HepG2 (cell line): ENCODE measurements at regions not wholly inside any gene's neighbourhood (a gene's known extent, or its start where the extent isn't known, plus 50 kb on each side); places are given as distances from the start of the nearest gene placed in this dataset.

Source experiments
- ATAC-seq: fragments of 200-7000 bp; cut with Tn5 transposase; 3 replicates; pipeline ENCODE4 v1.9.1; 2020; ENCODE audit warnings: mild to moderate bottlenecking, moderate library complexity
- BruUV-seq: library from RNA; stranded (reverse); fragments of 400-500 nt; replicated peaks from 2 replicates; lab custom pipeline; 2021; lab: Mats Ljungman, UMichigan
- CTCF ChIA-PET: fragments of 300-600 bp; formaldehyde crosslinking; extraction: SDS; loops from one replicate; lab custom pipeline; 2021; ENCODE audit warnings: low total read pairs, inconsistent platforms, low intra/inter-chr PET ratio; lab: Yijun Ruan, JAX
- POLR2A ChIA-PET: fragments of 350-600 bp; sonication (Branson Sonifier 250); formaldehyde crosslinking; loops from one replicate; lab custom pipeline; 2020; ENCODE audit warnings: antibody characterized with exemption, inconsistent platforms; lab: Yijun Ruan, JAX
- DNase-seq: peaks from one replicate; pipeline ENCODE4 v3.0.0-alpha.2; 2015; ENCODE audit warnings: low spot score
- FAIRE-seq: peaks from 3 replicates; lab custom pipeline; 2011; peaks lifted over from hg19 to GRCh38; lab: Jason Lieb, UNC
- H2AFZ ChIP-seq: one replicate; pipeline ENCODE4 v1.6.1; 2011; ENCODE audit warnings: low read length, inconsistent platforms
- H3K27ac ChIP-seq: fragments of 300-600 bp; 3 replicates; pipeline ENCODE4 v1.8.0; 2011; ENCODE audit warnings: mixed run types, mild to moderate bottlenecking, mixed read lengths, low read length, inconsistent platforms; ENCODE audit not compliant: insufficient read depth; ENCODE audit errors: extremely low read length
- H3K27me3 ChIP-seq, 2 experiments: fragments of 200-600 bp in 1 of 2; 2 replicates in 1 of 2; 3 replicates in 1 of 2; pipeline versions ENCODE4 v1.6.0 to v1.8.0; 2011; ENCODE audit warnings: low read length in 2 of 2, mild to moderate bottlenecking in 2 of 2, moderate library complexity in 2 of 2, inconsistent platforms in 1 of 2; ENCODE audit not compliant: insufficient read depth in 2 of 2, control insufficient read depth in 1 of 2
- H3K36me3 ChIP-seq, 2 experiments: fragments of 200-600 bp in 1 of 2; replicated peaks in 1 of 2; 2 replicates in 1 of 2; 3 replicates in 1 of 2; pipeline versions ENCODE4 v1.5.1 to v1.8.0; 2011; ENCODE audit warnings: low read length in 2 of 2, inconsistent platforms in 1 of 2; ENCODE audit not compliant: insufficient read depth in 2 of 2, control insufficient read depth in 1 of 2
- H3K4me1 ChIP-seq: 2 replicates; pipeline ENCODE4 v1.5.1; 2012; ENCODE audit warnings: low read length, inconsistent platforms; ENCODE audit not compliant: insufficient read depth
- H3K4me2 ChIP-seq: 2 replicates; pipeline ENCODE4 v1.6.0; 2011; ENCODE audit warnings: low read depth, low read length, inconsistent platforms
- H3K4me3 ChIP-seq, 3 experiments: fragments of 200-600 bp in 1 of 3; sonication (generic), shearing (Covaris generic) in 1 of 3; replicated peaks in 1 of 3; 2 replicates each; pipeline ENCODE4 v1.5.1; 2011 to 2016; ENCODE audit warnings: low read length in 3 of 3, inconsistent platforms in 2 of 3, low read depth in 2 of 3, mild to moderate bottlenecking in 2 of 3, control low read depth in 1 of 3, mixed read lengths in 1 of 3; ENCODE audit not compliant: insufficient read depth in 1 of 3
- H3K79me2 ChIP-seq: one replicate; pipeline ENCODE4 v1.6.1; 2011; ENCODE audit warnings: low read length, inconsistent platforms; ENCODE audit not compliant: insufficient read depth
- H3K9ac ChIP-seq: 2 replicates; pipeline ENCODE4 v1.6.0; 2011; ENCODE audit warnings: mild to moderate bottlenecking, low read depth, low read length, inconsistent platforms; ENCODE audit not compliant: insufficient read depth
- H3K9me3 ChIP-seq: 2 replicates; pipeline ENCODE4 v1.5.1; 2012; ENCODE audit warnings: mild to moderate bottlenecking, low read length
- H4K20me1 ChIP-seq: 2 replicates; pipeline ENCODE4 v1.6.0; 2011; ENCODE audit warnings: inconsistent platforms, mild to moderate bottlenecking, low read length, moderate library complexity; ENCODE audit not compliant: insufficient read depth
- ATF2 ChIP-seq: sonication (generic); formaldehyde crosslinking; IDR thresholded peaks from 2 replicates; pipeline ENCODE4 v1.4.0; 2020; ENCODE audit warnings: missing genetic modification reagents
- BATF2 ChIP-seq: sonication (generic); formaldehyde crosslinking; IDR thresholded peaks from 2 replicates; pipeline ENCODE4 v1.8.0; 2022; ENCODE audit warnings: mild to moderate bottlenecking, missing genetic modification reagents, moderate library complexity
- CEBPG ChIP-seq: IDR thresholded peaks from 2 replicates; pipeline ENCODE4 v1.6.1; 2016
- E2F1 ChIP-seq: sonication (generic); formaldehyde crosslinking; IDR thresholded peaks from 2 replicates; pipeline ENCODE4 v1.5.0; 2020; ENCODE audit warnings: missing genetic modification reagents
- FOXP1 ChIP-seq, 2 experiments: fragments of 450-650 bp in 1 of 2; IDR thresholded peaks; 2 replicates each; pipeline ENCODE4 v1.6.1; 2017 to 2018; ENCODE audit warnings: antibody characterized with exemption in 1 of 2
- HBP1 ChIP-seq: IDR thresholded peaks from 2 replicates; pipeline ENCODE4 v1.6.1; 2016; ENCODE audit warnings: low read depth, control low read depth
- HHEX ChIP-seq: IDR thresholded peaks from 2 replicates; pipeline ENCODE4 v1.6.1; 2016; ENCODE audit warnings: control low read depth
- KAT2B ChIP-seq: fragments of 150-350 bp; IDR thresholded peaks from 2 replicates; pipeline ENCODE4 v1.6.1; 2014; ENCODE audit warnings: low read depth, low read length, borderline replicate concordance
- MYNN ChIP-seq: sonication (generic); formaldehyde crosslinking; IDR thresholded peaks from 2 replicates; pipeline ENCODE4 v1.4.0; 2020; ENCODE audit warnings: mild to moderate bottlenecking, low read depth, missing genetic modification reagents
- NCOA5 ChIP-seq: sonication (generic); formaldehyde crosslinking; IDR thresholded peaks from 2 replicates; pipeline ENCODE4 v1.4.0; 2020; ENCODE audit warnings: missing genetic modification reagents
- PCBP1 ChIP-seq: fragments of 200-400 bp; formaldehyde crosslinking; IDR thresholded peaks from 2 replicates; pipeline ENCODE4 v1.6.1; 2017; ENCODE audit warnings: mild to moderate bottlenecking, low read depth, low read length, borderline replicate concordance
- SMC3 ChIP-seq: IDR thresholded peaks from 2 replicates; pipeline ENCODE4 v1.6.1; 2011; ENCODE audit warnings: low read length, improper control_type of control experiment
- SUZ12 ChIP-seq: fragments of 150-350 bp; IDR thresholded peaks from 2 replicates; pipeline ENCODE4 v1.6.1; 2014; ENCODE audit warnings: low read depth, low read length
- ZBTB1 ChIP-seq: sonication (generic); formaldehyde crosslinking; IDR thresholded peaks from 2 replicates; pipeline ENCODE4 v1.4.0; 2020; ENCODE audit warnings: missing genetic modification reagents, borderline replicate concordance
- ZNF329 ChIP-seq: sonication (generic); formaldehyde crosslinking; IDR thresholded peaks from 2 replicates; pipeline ENCODE4 v1.9.0; 2021; ENCODE audit warnings: low read depth, mild to moderate bottlenecking, missing genetic modification reagents
- ZNF382 ChIP-seq: sonication (generic); formaldehyde crosslinking; IDR thresholded peaks from 2 replicates; pipeline ENCODE4 v1.5.0; 2020; ENCODE audit warnings: missing genetic modification reagents, mild to moderate bottlenecking, borderline replicate concordance
- ZNF510 ChIP-seq: sonication (generic); formaldehyde crosslinking; IDR thresholded peaks from 2 replicates; pipeline ENCODE4 v1.4.0; 2020; ENCODE audit warnings: low read depth, mild to moderate bottlenecking, missing genetic modification reagents
- ZNF597 ChIP-seq: sonication (generic); formaldehyde crosslinking; IDR thresholded peaks from 2 replicates; pipeline ENCODE4 v1.5.0; 2020; ENCODE audit warnings: missing genetic modification reagents
- ZNF616 ChIP-seq: sonication (generic); formaldehyde crosslinking; IDR thresholded peaks from 2 replicates; pipeline ENCODE4 v1.5.0; 2020; ENCODE audit warnings: low read depth, mild to moderate bottlenecking, missing genetic modification reagents
- ZNF841 ChIP-seq: sonication (generic); formaldehyde crosslinking; IDR thresholded peaks from 2 replicates; pipeline ENCODE4 v1.8.1; 2023; ENCODE audit warnings: missing genetic modification reagents, borderline replicate concordance
- WGBS: methylation state at CpG from one replicate; pipeline ENCODE4 v1.1.6; 2017; ENCODE audit warnings: low lambda C conversion rate; 5-methylcytosine and 5-hydroxymethylcytosine counted together
- in situ Hi-C: cut with HindIII; loops from 2 replicates; pipeline ENCODE4 v1.10.0; 2017; ENCODE audit warnings: low pct_unique_long_range_greater_than_20kb; ENCODE audit not compliant: extremely low pct_ligation_motif_present
- intact Hi-C: fragments of 100-400 bp; cut with micrococcal nuclease; formaldehyde crosslinking; loops from one replicate; pipeline ENCODE4 v1.10.0; 2022; ENCODE audit not compliant: unreplicated experiment

- TF ChIP-seq ZNF510 (CRISPR knock-in tag) (no peak), HBP1 (CRISPR knock-in tag) (no peak), ZNF329 (no peak), KAT2B (no peak), FOXP1 (IDR thresholded peaks at IDR 0.05) (no peak), FOXP1 (CRISPR knock-in tag; IDR thresholded peaks at IDR 0.05) (no peak), ZNF382 (no peak), SUZ12 (no peak), NCOA5 (no peak), ZNF597 (CRISPR knock-in tag) (no peak), ZBTB1 (CRISPR knock-in tag) (no peak), CEBPG (CRISPR knock-in tag) (no peak)
Measured at GRCh38 chr9:89839449-89839848, 234.6 kb downstream of the GADD45G start (continued).

GRCh38 chr9:89839952-89840351 is 235.1 kb downstream of the GADD45G start:
- Histone ChIP-seq H3K4me2 (no peak overlapping the region), H2AFZ (no peak overlapping the region)
- ATAC-seq: no peak
- DNase-seq: no peak
- TF ChIP-seq ATF2 (CRISPR knock-in tag) (no peak), SMC3 (no peak), PCBP1 (no peak), HHEX (CRISPR knock-in tag) (no peak), E2F1 (CRISPR knock-in tag) (no peak), BATF2 (CRISPR knock-in tag) (no peak), ZNF616 (CRISPR knock-in tag) (no peak), MYNN (CRISPR knock-in tag) (no peak), ZNF841 (CRISPR knock-in tag) (no peak)
- TF ChIP-seq, all 625 proteins: peak for 0
- Histone ChIP-seq H3K4me3 (no peak overlapping the region), H3K9ac (no peak overlapping the region), H3K79me2 (no peaks in the 10 kb centered on the region), H4K20me1 (no peaks in the 10 kb centered on the region), H3K27ac (no peak overlapping the region), H3K4me1 (no peaks in the 10 kb centered on the region), H3K36me3 (no peaks in the 10 kb centered on the region), H3K9me3 (no peaks in the 10 kb centered on the region), H3K27me3 (peaks cover 1 to 12% of the 10 kb centered on the region in 2 experiments; a peak in 2 of 5 replicates)
- in situ Hi-C loops (no loop called here), intact Hi-C loops (no loop called here)
- ChIA-PET CTCF (no interaction called here), POLR2A (no interaction called here)
- FAIRE-seq: no peak
- WGBS: 7% methylated on average over 7 of the region's 7 CpGs
- no TSS peak for BruUV-seq
